ENCODE measurements at regions not wholly inside any gene's neighbourhood (a gene's known extent, or its start where the extent isn't known, plus 50 kb on each side); places are given as distances from the start of the nearest gene placed in this dataset.
"Not testable (repeated sequence)": the region's sequence is repeated elsewhere in the genome, so short reads cannot be mapped to it uniquely, and the experiment has no call there.

DNA sequence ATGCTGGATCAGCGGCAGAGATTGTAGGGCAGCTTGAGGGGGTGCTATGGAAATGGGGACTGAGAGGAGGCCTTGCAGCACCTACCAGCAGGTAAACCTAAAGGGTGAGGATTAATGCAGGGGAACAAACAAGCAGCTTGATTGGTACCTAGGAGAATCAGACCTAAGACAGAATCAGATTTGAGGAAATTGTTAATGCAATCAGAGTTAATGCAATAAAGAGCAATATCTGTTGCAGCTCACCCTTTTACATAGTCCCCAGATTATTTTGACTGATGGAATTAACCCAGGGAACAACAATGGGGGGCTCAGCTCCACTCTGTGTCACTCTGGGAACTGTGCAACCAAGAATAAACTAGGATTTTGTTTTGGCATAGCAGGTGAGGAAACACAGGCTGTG, 64.5 kb downstream of the ZC3H11B start:
- TF ChIP-seq, protein P1, sequence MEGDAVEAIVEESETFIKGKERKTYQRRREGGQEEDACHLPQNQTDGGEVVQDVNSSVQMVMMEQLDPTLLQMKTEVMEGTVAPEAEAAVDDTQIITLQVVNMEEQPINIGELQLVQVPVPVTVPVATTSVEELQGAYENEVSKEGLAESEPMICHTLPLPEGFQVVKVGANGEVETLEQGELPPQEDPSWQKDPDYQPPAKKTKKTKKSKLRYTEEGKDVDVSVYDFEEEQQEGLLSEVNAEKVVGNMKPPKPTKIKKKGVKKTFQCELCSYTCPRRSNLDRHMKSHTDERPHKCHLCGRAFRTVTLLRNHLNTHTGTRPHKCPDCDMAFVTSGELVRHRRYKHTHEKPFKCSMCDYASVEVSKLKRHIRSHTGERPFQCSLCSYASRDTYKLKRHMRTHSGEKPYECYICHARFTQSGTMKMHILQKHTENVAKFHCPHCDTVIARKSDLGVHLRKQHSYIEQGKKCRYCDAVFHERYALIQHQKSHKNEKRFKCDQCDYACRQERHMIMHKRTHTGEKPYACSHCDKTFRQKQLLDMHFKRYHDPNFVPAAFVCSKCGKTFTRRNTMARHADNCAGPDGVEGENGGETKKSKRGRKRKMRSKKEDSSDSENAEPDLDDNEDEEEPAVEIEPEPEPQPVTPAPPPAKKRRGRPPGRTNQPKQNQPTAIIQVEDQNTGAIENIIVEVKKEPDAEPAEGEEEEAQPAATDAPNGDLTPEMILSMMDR (IDR thresholded peaks at IDR 0.05; ENCODE audit: low read depth, low read length, missing control alignments): no peak
- DNase-seq (ENCODE audit: low read depth): no peak
- no peak overlapping the region for H3K4me3 ChIP-seq (ENCODE audit: low read depth, low read length)

- H3K4me3 ChIP-seq (ENCODE audit: low read depth, low read length); DNase-seq (ENCODE audit: low read depth): not testable (repeated sequence)
Observed at GRCh38 chr1:219545756-219546155, 67.1 kb downstream of the ZC3H11B start.

- DNase-seq (ENCODE audit: low read depth): no peak
- no peak overlapping the region for H3K4me3 ChIP-seq (ENCODE audit: low read depth, low read length)
- TF ChIP-seq, protein P1 (IDR thresholded peaks at IDR 0.05; ENCODE audit: low read depth, low read length, missing control alignments): no peak
Observed at GRCh38 chr1:219544163-219544846, 68.6 kb downstream of the ZC3H11B start.

- TF ChIP-seq, protein P1 (IDR thresholded peaks at IDR 0.05; ENCODE audit: low read depth, low read length, missing control alignments): no peak
- no peak for DNase-seq (ENCODE audit: low read depth)
- no peak overlapping the region for H3K4me3 ChIP-seq (ENCODE audit: low read depth, low read length)
Observed at GRCh38 chr1:219542828-219543518, 69.9 kb downstream of the ZC3H11B start.

DNA sequence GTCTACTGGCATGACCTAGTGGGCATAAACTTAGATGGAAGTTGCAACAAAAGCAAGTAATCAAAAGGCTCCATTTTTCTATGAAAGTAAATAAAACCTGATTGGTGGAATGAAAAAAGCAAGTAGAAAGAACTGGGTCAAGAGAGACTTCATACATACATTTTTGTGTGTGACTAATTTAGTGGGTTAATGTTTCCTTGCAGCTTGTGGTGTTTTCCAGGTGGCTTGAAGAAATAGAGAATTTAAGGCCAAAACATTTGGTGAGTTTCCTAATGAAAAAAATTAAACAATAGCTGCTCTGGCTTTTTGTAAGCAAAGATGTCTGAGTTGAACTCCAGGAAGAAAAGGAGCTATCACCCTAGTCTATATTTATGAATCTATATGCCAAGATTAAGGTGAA, 71.0 kb downstream of the ZC3H11B start:
- TF ChIP-seq, protein P1 (IDR thresholded peaks at IDR 0.05; ENCODE audit: low read depth, low read length, missing control alignments): no peak
- DNase-seq (ENCODE audit: low read depth): no peak
- H3K4me3 ChIP-seq (ENCODE audit: low read depth, low read length): no peak overlapping the region

DNA sequence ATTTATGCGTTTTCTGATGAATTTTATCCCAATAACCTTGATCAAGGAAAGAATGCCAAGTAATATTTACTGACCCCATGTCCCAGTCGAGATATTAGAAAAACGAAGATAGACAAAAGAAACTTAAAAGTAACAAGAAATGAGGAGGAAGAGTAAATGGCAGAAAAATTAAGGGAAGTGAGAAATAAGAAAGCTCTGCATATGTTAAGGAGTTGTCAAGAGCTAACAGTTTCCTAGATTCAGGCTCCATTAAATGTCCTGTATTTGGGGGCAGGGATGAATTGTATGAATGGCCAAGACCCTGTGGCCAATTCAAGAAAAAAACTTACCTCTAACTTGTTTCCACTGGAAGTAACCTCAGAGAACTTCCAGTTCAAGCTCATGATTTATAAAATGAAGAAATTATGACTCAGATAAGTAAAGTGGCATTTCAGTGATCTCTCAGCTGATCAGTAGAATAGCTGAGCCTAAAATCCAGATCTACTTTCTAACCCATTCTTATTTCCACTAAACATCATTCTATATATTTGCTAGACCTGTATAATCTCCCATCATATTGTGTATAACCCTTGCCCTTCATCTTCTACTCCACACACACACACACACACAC, 73.2 kb downstream of the ZC3H11B start:
- no peak overlapping the region for H3K4me3 ChIP-seq (ENCODE audit: low read depth, low read length)
- TF ChIP-seq, protein P1 (IDR thresholded peaks at IDR 0.05; ENCODE audit: low read depth, low read length, missing control alignments): no peak
- no peak for DNase-seq (ENCODE audit: low read depth)

- TF ChIP-seq, protein P1 (IDR thresholded peaks at IDR 0.05; ENCODE audit: low read depth, low read length, missing control alignments): no peak
Observed at GRCh38 chr1:219538886-219539285, 74.0 kb downstream of the ZC3H11B start.

More at GRCh38 chr1:219538886-219539285, 74.0 kb downstream of the ZC3H11B start:
- no peak overlapping the region for H3K4me3 ChIP-seq (ENCODE audit: low read depth, low read length)
- DNase-seq (ENCODE audit: low read depth): no peak
